Activated CD8-positive, alpha-beta memory T cell treated with anti-CD3 and anti-CD28 coated beads, Interleukin-2, amount 10 ng/mL, durations not matched to agents 7 days and 5 days (primary cell): ENCODE measurements at regions not wholly inside any gene's neighbourhood (a gene's known extent, or its start where the extent isn't known, plus 50 kb on each side); places are given as distances from the start of the nearest gene placed in this dataset.

Experiments used
- ATAC-seq: fragments of 150-1000 bp; cut with Tn5 transposase; one replicate; pipeline ENCODE4 v1.10.0; 2021; ENCODE audit warnings: moderate library complexity
- CTCF ChIA-PET: fragments of 350-600 bp; sonication (Branson Sonifier 250); formaldehyde crosslinking; loops from one replicate; lab custom pipeline; 2021; ENCODE audit warnings: antibody characterized with exemption; lab: Charles Lee
- DNase-seq: peaks from one replicate; pipeline ENCODE4 v3.0.0-alpha.2; 2020
- H3K27ac Mint-ChIP-seq: one replicate; pipeline ENCODE4 v1.8.0; 2021; ENCODE audit warnings: mild to moderate bottlenecking, mixed read lengths
- H3K27me3 Mint-ChIP-seq: one replicate; pipeline ENCODE4 v1.8.0; 2021; ENCODE audit warnings: mixed read lengths
- H3K36me3 Mint-ChIP-seq: one replicate; pipeline ENCODE4 v1.8.0; 2021; ENCODE audit warnings: mild to moderate bottlenecking, mixed read lengths
- H3K4me1 Mint-ChIP-seq: one replicate; pipeline ENCODE4 v1.8.0; 2021; ENCODE audit warnings: mixed read lengths
- H3K4me3 Mint-ChIP-seq: one replicate; pipeline ENCODE4 v1.8.0; 2021; ENCODE audit warnings: mild to moderate bottlenecking, moderate library complexity, mixed read lengths
- H3K9me3 Mint-ChIP-seq: one replicate; pipeline ENCODE4 v1.8.0; 2022; ENCODE audit warnings: low read depth, mixed read lengths

DNA sequence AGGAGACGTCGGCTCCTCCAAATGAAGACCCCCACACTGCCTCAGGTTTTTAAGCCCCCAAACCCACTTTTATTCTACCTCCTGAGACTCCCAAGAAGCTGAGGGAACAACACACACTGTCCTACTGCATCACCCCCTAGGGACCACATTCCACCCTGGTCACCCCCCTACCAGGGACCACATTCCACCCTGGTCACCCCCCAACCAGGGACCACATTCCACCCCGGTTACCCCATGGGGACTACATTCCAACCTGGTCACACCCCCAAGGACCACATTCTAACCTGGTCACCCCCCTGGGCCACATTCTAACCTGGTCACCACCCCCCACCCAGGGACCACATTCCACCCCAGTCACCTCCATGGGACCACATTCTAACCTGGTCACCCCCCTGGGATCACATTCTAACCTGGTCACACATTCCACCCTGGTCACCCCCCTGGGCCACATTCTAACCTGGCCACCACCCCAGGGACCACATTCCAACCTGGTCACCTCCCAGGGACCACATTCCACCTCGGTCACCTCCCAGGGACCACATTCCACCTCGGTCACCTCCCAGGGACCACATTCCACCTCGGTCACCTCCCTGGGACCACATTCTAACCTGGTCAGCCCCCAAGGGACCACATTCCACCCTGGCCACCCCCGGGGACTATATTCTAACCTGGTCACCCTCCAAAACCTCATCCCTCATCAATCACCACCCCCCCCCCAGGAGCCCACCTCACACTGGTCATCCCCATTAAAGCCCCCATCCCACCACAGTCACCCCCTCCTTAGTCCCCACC lies 587.6 kb downstream of the NPHP4 start:
- H3K9me3 Mint-ChIP-seq: peaks cover 8% of the 10 kb centered on the region
- H3K4me3 Mint-ChIP-seq: no peak overlapping the region
- DNase-seq (no peak), ATAC-seq (no peak)
- CTCF ChIA-PET: no interaction called here
- H3K4me1 Mint-ChIP-seq: no peaks in the 10 kb centered on the region
- H3K27me3 Mint-ChIP-seq: no peaks in the 10 kb centered on the region
- peaks cover 2% of the 10 kb centered on the region for H3K36me3 Mint-ChIP-seq
- H3K27ac Mint-ChIP-seq: no peak overlapping the region

DNA sequence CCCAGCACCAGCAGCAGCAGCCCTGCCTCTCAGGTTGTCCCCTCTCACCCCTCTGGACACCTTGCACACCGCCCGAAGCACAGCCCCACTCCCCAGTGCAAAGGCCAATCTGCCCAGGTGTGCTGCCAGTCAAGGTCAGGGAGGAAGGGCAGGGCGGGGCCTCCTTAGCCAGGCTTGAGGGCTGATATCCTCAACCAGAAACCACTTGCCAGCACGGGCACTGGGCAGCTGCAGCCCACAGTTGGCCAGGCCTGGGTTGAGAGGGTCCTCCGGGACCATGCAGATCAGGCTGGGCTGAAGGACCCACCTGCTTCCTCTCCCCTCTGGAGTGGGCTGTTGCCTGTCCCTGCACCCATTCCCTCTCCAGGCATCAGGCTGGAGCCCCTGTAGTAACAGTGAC lies 588.3 kb downstream of the NPHP4 start:
- CTCF ChIA-PET: no interaction called here
- Mint-ChIP-seq H3K9me3 (peaks cover 4% of the 10 kb centered on the region), H3K27ac (no peak overlapping the region), H3K4me3 (no peak overlapping the region), H3K4me1 (no peaks in the 10 kb centered on the region), H3K27me3 (no peaks in the 10 kb centered on the region), H3K36me3 (peaks cover 2% of the 10 kb centered on the region)
- DNase-seq: no peak
- ATAC-seq: no peak

DNA sequence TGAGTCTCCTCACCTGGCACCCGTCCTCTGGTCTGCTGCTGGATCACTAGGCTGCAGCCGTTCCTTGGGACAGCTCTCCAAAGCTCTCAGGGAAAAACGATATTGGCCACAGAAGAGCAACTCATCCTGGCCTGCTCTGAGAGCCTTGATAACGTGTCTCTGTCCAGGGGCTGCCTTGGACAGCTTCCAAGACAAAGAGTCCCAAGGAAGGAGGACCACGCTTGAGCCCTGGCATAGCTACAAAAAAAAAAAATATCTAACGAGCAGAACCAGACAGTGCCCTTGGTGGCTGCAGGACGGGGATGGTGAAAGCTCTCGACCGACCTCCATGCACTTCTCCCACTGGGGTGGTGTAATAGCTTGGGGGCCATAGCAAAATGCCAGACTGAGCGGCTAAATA lies 589.6 kb downstream of the NPHP4 start:
- DNase-seq (no peak), ATAC-seq (no peak)
- Mint-ChIP-seq H3K4me3 (no peak overlapping the region), H3K27me3 (no peaks in the 10 kb centered on the region), H3K27ac (no peak overlapping the region), H3K4me1 (no peaks in the 10 kb centered on the region), H3K36me3 (no peaks in the 10 kb centered on the region), H3K9me3 (no peaks in the 10 kb centered on the region)
- CTCF ChIA-PET: interaction anchor here (1.2 kb wide), 1 partner anchor 14 kb away, joined by 3 read pairs; no protein-coding TSS in a partner anchor

DNA sequence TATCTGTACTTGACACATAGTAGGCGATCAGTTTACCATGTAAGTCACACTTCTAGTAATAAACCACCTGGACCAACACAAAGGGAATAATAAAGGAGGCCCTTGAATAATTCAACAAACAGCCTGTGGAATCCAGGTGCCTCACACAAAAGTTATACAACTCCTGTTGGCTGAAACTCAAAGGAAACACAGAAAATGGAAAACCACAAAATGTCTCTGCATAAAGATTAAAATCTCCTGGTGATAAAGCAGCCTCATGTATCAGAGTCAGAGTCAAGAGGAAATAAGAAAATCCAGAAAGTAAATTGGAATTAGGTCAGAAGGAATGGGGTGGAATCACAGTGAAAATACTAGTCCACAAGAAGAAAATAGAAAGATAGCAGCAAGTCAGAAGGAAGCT lies 592.5 kb downstream of the NPHP4 start:
- H3K4me1 Mint-ChIP-seq: no peaks in the 10 kb centered on the region
- H3K27me3 Mint-ChIP-seq: peaks cover 6% of the 10 kb centered on the region
- ATAC-seq (no peak), DNase-seq (no peak)
- H3K4me3 Mint-ChIP-seq: no peak overlapping the region
- H3K27ac Mint-ChIP-seq: no peak overlapping the region
- H3K36me3 Mint-ChIP-seq: no peaks in the 10 kb centered on the region
- CTCF ChIA-PET: interaction anchor here (0.7 kb wide), 1 partner anchor 11 kb away, joined by 3 read pairs; no protein-coding TSS in a partner anchor
- H3K9me3 Mint-ChIP-seq: no peaks in the 10 kb centered on the region

DNA sequence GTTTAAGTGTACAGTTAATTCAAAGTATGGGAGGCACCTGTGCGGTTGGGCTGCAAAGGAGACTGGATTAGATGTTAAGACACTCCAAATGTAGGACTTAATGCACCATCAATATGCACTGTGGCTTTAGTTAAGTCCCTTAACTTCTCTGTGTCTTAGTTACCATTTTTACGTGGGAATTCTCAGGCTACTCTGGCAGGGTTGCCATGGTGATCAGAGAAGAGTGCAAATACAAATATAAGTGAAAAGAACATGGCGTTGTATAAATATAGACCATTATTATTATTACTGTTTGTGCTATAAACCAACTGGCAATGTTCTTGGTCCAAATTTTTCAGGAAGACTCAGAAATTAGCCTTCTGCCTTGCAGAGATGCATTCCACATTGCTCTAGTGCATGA lies 595.6 kb downstream of the NPHP4 start:
- no peak overlapping the region for H3K27ac Mint-ChIP-seq

DNA sequence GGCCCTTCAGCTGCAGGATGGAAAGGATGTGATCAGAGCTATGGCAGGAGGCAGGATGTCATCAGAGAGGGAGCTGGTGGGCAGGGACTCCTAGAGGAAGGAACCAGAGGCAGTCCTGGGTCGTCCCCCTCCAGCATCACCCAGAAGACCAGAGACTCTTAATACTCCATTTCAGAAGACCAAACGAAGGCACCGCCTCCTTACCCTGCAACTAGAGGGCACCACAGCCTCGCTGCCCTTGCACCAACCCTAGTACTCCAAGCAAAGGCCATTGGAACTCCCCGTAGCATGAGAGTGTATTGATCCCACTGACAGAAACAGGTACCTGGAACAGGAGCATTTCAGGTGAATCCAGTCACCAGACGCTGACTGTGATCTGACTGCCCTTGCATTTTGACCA lies 598.1 kb downstream of the NPHP4 start:
- DNase-seq (no peak), ATAC-seq (no peak)
- CTCF ChIA-PET: interaction anchor here (0.6 kb wide), 1 partner anchor 61 kb away, joined by 3 read pairs; no protein-coding TSS in a partner anchor
- Mint-ChIP-seq H3K4me1 (peaks cover 15% of the 10 kb centered on the region), H3K9me3 (no peaks in the 10 kb centered on the region), H3K4me3 (no peak overlapping the region), H3K27ac (no peak overlapping the region), H3K36me3 (no peaks in the 10 kb centered on the region), H3K27me3 (peaks cover 29% of the 10 kb centered on the region)

More for the DNA sequence above, 595.6 kb downstream of the NPHP4 start:
- Mint-ChIP-seq H3K27me3 (peaks cover 17% of the 10 kb centered on the region), H3K9me3 (no peaks in the 10 kb centered on the region), H3K4me1 (no peaks in the 10 kb centered on the region), H3K36me3 (no peaks in the 10 kb centered on the region), H3K4me3 (no peak overlapping the region)
- DNase-seq: no peak
- ATAC-seq: no peak
- CTCF ChIA-PET: no interaction called here

DNA sequence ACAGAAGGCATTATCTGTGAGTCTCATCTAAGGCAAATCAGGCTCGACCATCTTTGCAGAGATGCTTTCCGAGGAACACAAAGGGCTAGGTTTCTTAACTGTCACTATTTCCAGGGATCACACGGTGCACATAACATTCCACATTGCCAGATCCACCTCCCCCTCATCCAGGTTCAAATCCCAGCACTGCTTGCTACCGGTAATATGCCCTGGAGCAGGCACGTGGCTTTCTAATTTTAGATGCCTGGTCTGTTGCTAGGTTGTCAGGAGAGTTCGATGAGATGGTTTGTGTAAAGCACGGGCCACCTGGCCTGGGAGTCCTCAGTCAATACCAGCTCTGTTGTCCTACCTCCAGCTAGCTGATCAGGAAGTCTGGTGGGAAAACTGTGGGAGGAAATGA lies 598.6 kb downstream of the NPHP4 start:
- no peak overlapping the region for H3K27ac Mint-ChIP-seq
- H3K27me3 Mint-ChIP-seq: peaks cover 30% of the 10 kb centered on the region
- H3K4me3 Mint-ChIP-seq: no peak overlapping the region
- H3K36me3 Mint-ChIP-seq: no peaks in the 10 kb centered on the region
- H3K4me1 Mint-ChIP-seq: peaks cover 20% of the 10 kb centered on the region
- no peaks in the 10 kb centered on the region for H3K9me3 Mint-ChIP-seq
- CTCF ChIA-PET: interaction anchor here (0.6 kb wide), 1 partner anchor 61 kb away, joined by 3 read pairs; no protein-coding TSS in a partner anchor
- DNase-seq (no peak), ATAC-seq (no peak)

DNA sequence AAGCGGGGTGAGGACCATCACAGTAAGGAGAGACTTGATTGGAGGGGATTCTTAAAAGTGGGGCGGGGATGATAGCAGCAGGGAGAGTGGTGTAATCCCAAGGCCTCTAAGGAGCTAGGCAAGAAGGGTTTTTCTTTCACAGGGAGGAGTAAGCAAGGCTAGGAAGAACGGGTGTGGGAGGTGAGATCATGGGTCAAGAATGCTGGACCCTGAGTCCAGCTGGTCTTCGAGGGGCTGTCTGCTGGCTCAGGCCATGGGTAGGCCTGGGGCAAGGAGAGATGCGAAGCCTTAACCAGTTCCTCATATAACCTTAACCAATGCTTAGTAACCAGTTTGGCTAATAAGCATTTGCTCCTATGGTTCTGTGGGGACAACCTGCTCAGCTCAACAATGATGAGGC lies 599.1 kb downstream of the NPHP4 start:
- Mint-ChIP-seq H3K27me3 (peaks cover 33% of the 10 kb centered on the region), H3K36me3 (no peaks in the 10 kb centered on the region), H3K9me3 (no peaks in the 10 kb centered on the region), H3K4me1 (peaks cover 25% of the 10 kb centered on the region), H3K27ac (no peak overlapping the region), H3K4me3 (no peak overlapping the region)
- DNase-seq (no peak), ATAC-seq (no peak)
- CTCF ChIA-PET: no interaction called here

DNA sequence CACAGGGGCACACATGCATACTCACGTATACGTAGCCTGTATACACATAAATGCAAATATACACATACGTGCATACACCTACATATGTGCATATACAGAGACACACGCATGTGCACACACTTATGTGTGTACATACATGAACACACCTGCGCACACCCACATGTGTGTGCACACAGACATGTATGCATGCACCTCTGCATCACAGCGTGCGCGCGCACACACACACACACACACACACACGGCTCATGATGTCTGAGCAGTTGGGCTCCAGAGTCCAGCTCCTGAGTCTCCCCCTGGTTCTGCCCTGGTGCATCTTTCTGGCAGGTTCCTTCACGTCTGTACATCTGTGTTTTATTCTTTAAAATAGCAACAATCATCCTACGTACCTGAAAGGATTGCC lies 600.5 kb downstream of the NPHP4 start:
- peaks cover 33% of the 10 kb centered on the region for H3K27me3 Mint-ChIP-seq
- ATAC-seq (no peak), DNase-seq (no peak)
- H3K27ac Mint-ChIP-seq: no peak overlapping the region
- H3K9me3 Mint-ChIP-seq: no peaks in the 10 kb centered on the region
- no peaks in the 10 kb centered on the region for H3K36me3 Mint-ChIP-seq
- no peak overlapping the region for H3K4me3 Mint-ChIP-seq
- CTCF ChIA-PET: no interaction called here
- H3K4me1 Mint-ChIP-seq: peaks cover 25% of the 10 kb centered on the region

DNA sequence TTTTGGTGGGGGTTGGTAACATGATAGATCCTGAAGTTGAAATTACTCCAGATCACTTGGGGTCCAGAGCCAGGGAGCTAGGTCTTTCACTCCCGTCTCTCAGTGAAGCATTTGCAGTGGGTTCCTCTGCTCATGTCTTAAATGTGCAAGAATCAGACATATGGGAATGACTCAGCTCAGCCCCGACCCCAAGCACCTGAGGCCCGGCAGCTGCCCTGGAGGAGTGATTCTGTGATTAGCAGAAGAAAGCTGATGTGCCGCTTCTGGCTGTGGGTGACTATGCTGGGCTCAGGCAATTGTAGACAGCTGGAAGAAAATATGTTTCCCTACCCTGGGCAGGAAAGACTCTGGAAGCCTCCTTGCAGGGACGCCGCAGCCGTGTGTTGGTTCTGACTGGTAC lies 601.7 kb downstream of the NPHP4 start:
- no peak overlapping the region for H3K27ac Mint-ChIP-seq
- no peak overlapping the region for H3K4me3 Mint-ChIP-seq
- no peaks in the 10 kb centered on the region for H3K9me3 Mint-ChIP-seq
- peaks cover 25% of the 10 kb centered on the region for H3K4me1 Mint-ChIP-seq
- H3K27me3 Mint-ChIP-seq: peaks cover 30% of the 10 kb centered on the region
- ATAC-seq: no peak
- H3K36me3 Mint-ChIP-seq: no peaks in the 10 kb centered on the region
- CTCF ChIA-PET: no interaction called here
- no peak for DNase-seq

DNA sequence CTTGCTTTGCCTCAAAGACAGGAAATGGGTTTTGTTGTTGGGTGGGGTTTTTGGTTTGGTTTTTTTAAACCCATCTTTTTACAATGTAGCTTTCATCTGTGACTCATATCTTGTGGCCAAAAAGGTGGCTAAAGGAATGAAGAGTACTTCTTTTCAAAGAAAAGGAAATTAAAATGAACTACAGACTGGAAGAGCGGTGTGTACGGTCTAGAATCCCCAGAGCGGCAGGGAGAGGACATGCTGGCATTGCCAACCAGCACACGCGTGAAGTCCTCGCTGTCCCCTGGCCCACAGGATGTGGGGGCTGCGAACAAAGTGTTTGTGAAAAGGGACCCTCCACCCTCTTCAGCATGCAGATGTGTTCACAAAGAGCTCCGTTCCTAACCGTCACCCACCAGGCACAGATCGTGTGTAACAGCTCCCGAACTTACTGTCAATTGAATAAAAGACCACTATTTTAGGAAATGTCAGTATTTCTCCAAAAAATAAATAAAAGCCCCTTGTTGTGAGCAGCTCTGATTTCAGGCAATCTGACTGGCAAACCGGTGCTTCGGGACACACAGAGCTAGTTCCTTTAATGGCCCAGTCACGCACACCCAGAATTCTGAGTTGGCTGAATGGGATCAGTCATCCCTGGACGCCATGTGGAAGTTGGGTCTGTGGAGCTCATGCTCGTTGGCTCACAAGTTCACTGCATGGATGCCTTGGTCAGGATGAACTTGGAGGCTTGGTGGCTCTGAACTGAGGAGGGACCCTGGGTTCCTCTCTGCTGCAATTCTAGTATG lies 602.9 kb downstream of the NPHP4 start:
- peak; percentile 79 for ATAC-seq
- DNase-seq: peak; percentile 49
- Mint-ChIP-seq H3K4me3 (peak overlapping the region; percentile 49), H3K9me3 (no peaks in the 10 kb centered on the region), H3K4me1 (peaks cover 25% of the 10 kb centered on the region), H3K36me3 (no peaks in the 10 kb centered on the region), H3K27me3 (peaks cover 27% of the 10 kb centered on the region), H3K27ac (peak overlapping the region; percentile 72)
- CTCF ChIA-PET: interaction anchor here (0.9 to 1.1 kb wide), 2 partner anchors 10 to 19 kb away, joined by 3 to 5 read pairs; no protein-coding TSS in a partner anchor

DNA sequence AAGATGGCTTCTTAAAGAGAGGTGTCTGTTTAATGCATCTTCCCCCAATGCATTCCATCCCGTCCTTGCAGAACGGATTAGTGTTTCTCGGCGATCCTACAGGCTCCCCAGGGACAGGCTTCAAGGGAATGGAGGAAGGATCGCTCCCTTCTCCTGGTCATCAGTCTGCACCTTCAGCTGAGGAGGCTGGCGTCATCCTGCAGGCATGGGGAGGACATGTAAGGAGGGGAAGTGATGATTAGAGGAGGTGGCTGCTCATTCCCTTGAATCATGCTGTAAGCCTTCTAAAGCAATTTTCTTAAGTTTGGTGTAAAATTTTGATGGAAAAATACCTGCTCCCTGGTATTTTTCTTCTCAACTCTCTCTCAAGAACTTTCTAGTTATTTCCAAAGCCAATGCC lies 603.6 kb downstream of the NPHP4 start:
- Mint-ChIP-seq H3K4me3 (peak overlapping the region; percentile 49), H3K27me3 (peaks cover 27% of the 10 kb centered on the region), H3K27ac (peak overlapping the region; percentile 72), H3K9me3 (no peaks in the 10 kb centered on the region), H3K36me3 (no peaks in the 10 kb centered on the region), H3K4me1 (peaks cover 25% of the 10 kb centered on the region)
- ATAC-seq: peak; percentile 56
- DNase-seq: peak; percentile 46
- CTCF ChIA-PET: interaction anchor here (0.9 to 1.1 kb wide), 3 partner anchors 11 to 18 kb away, joined by 3 to 5 read pairs (median 3); no protein-coding TSS in a partner anchor

DNA sequence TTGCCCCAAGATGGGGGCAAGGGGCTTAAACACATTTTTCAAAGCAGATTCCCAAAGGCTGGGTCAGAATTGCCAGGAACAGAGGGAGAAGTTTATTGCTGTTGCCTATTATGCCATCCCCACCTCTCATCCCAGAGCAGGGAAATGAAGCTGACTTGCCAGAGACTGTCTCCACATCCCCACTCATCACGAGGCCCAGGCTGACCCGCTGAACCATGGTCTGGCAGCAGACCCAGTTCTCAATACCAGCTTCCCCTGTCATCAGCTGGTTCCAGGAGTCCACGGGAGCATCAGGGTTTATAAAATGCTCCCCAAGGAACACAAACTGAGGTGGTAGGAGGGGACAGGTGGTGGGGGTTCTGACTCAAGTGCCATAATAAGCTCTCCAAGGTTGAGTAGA lies 605.9 kb downstream of the NPHP4 start:
- Mint-ChIP-seq H3K4me1 (peaks cover 25% of the 10 kb centered on the region), H3K27me3 (peaks cover 15% of the 10 kb centered on the region)
- no peak for ATAC-seq

More for the DNA sequence above, 605.9 kb downstream of the NPHP4 start:
- Mint-ChIP-seq H3K27ac (no peak overlapping the region), H3K9me3 (no peaks in the 10 kb centered on the region), H3K36me3 (no peaks in the 10 kb centered on the region), H3K4me3 (no peak overlapping the region)
- DNase-seq: no peak
- CTCF ChIA-PET: no interaction called here
